Sigmoid colon (tissue), 4 donors: ENCODE measurements at regions not wholly inside any gene's neighbourhood (a gene's known extent, or its start where the extent isn't known, plus 50 kb on each side); places are given as distances from the start of the nearest gene placed in this dataset.

ENCODE experiments used
- CTCF ChIP-seq, 4 experiments: fragments of 450-650 bp in 3 of 4; fragments of 200-600 bp in 1 of 4; IDR thresholded peaks; one replicate each; pipeline ENCODE4 v1.5.1; 2016 to 2019; ENCODE audit warnings: antibody characterized with exemption in 4 of 4, mild to moderate bottlenecking in 3 of 4, moderate library complexity in 2 of 4
- EP300 ChIP-seq, 4 donors: sonication (generic); formaldehyde crosslinking; IDR thresholded peaks; one replicate each; pipeline ENCODE4 v1.6.1; 2017; ENCODE audit warnings: antibody characterized with exemption in 4 of 4
- POLR2A ChIP-seq, 2 donors: fragments of 450-650 bp; IDR thresholded peaks; one replicate each; pipeline ENCODE4 v1.6.1; 2016; ENCODE audit warnings: antibody characterized with exemption in 2 of 2, mild to moderate bottlenecking in 2 of 2, moderate library complexity in 2 of 2
- POLR2AphosphoS5 ChIP-seq, 4 donors: sonication (generic); formaldehyde crosslinking; IDR thresholded peaks; one replicate each; pipeline ENCODE4 v1.6.1; 2017; ENCODE audit warnings: antibody characterized with exemption in 4 of 4

GRCh38 chr12:107231303-107231702, 138.0 kb upstream of the CRY1 start:
- TF ChIP-seq POLR2A (IDR thresholded peaks at IDR 0.05) (no peak), CTCF (IDR thresholded peaks at IDR 0.05) (no peak), EP300 (IDR thresholded peaks at IDR 0.05) (no peak), POLR2AphosphoS5 (IDR thresholded peaks at IDR 0.05) (no peak)
